HepG2 (cell line): ENCODE measurements at regions not wholly inside any gene's neighbourhood (a gene's known extent, or its start where the extent isn't known, plus 50 kb on each side); places are given as distances from the start of the nearest gene placed in this dataset.

Experiments used
- ATAC-seq: fragments of 200-7000 bp; cut with Tn5 transposase; 3 replicates; pipeline ENCODE4 v1.9.1; 2020; ENCODE audit warnings: mild to moderate bottlenecking, moderate library complexity
- BruUV-seq: library from RNA; stranded (reverse); fragments of 400-500 nt; replicated peaks from 2 replicates; lab custom pipeline; 2021; lab: Mats Ljungman, UMichigan
- CTCF ChIA-PET: fragments of 300-600 bp; formaldehyde crosslinking; extraction: SDS; loops from one replicate; lab custom pipeline; 2021; ENCODE audit warnings: low total read pairs, inconsistent platforms, low intra/inter-chr PET ratio; lab: Yijun Ruan, JAX
- POLR2A ChIA-PET: fragments of 350-600 bp; sonication (Branson Sonifier 250); formaldehyde crosslinking; loops from one replicate; lab custom pipeline; 2020; ENCODE audit warnings: antibody characterized with exemption, inconsistent platforms; lab: Yijun Ruan, JAX
- DNase-seq: peaks from one replicate; pipeline ENCODE4 v3.0.0-alpha.2; 2015; ENCODE audit warnings: low spot score
- FAIRE-seq: peaks from 3 replicates; lab custom pipeline; 2011; peaks lifted over from hg19 to GRCh38; lab: Jason Lieb, UNC
- H2AFZ ChIP-seq: one replicate; pipeline ENCODE4 v1.6.1; 2011; ENCODE audit warnings: low read length, inconsistent platforms
- H3K27ac ChIP-seq: fragments of 300-600 bp; 3 replicates; pipeline ENCODE4 v1.8.0; 2011; ENCODE audit warnings: mixed run types, mild to moderate bottlenecking, mixed read lengths, low read length, inconsistent platforms; ENCODE audit not compliant: insufficient read depth; ENCODE audit errors: extremely low read length
- H3K27me3 ChIP-seq, 2 experiments: fragments of 200-600 bp in 1 of 2; 2 replicates in 1 of 2; 3 replicates in 1 of 2; pipeline versions ENCODE4 v1.6.0 to v1.8.0; 2011; ENCODE audit warnings: low read length in 2 of 2, mild to moderate bottlenecking in 2 of 2, moderate library complexity in 2 of 2, inconsistent platforms in 1 of 2; ENCODE audit not compliant: insufficient read depth in 2 of 2, control insufficient read depth in 1 of 2
- H3K36me3 ChIP-seq, 2 experiments: fragments of 200-600 bp in 1 of 2; replicated peaks in 1 of 2; 2 replicates in 1 of 2; 3 replicates in 1 of 2; pipeline versions ENCODE4 v1.5.1 to v1.8.0; 2011; ENCODE audit warnings: low read length in 2 of 2, inconsistent platforms in 1 of 2; ENCODE audit not compliant: insufficient read depth in 2 of 2, control insufficient read depth in 1 of 2
- H3K4me1 ChIP-seq: 2 replicates; pipeline ENCODE4 v1.5.1; 2012; ENCODE audit warnings: low read length, inconsistent platforms; ENCODE audit not compliant: insufficient read depth
- H3K4me2 ChIP-seq: 2 replicates; pipeline ENCODE4 v1.6.0; 2011; ENCODE audit warnings: low read depth, low read length, inconsistent platforms
- H3K4me3 ChIP-seq, 3 experiments: fragments of 200-600 bp in 1 of 3; sonication (generic), shearing (Covaris generic) in 1 of 3; replicated peaks in 1 of 3; 2 replicates each; pipeline ENCODE4 v1.5.1; 2011 to 2016; ENCODE audit warnings: low read length in 3 of 3, inconsistent platforms in 2 of 3, low read depth in 2 of 3, mild to moderate bottlenecking in 2 of 3, control low read depth in 1 of 3, mixed read lengths in 1 of 3; ENCODE audit not compliant: insufficient read depth in 1 of 3
- H3K79me2 ChIP-seq: one replicate; pipeline ENCODE4 v1.6.1; 2011; ENCODE audit warnings: low read length, inconsistent platforms; ENCODE audit not compliant: insufficient read depth
- H3K9ac ChIP-seq: 2 replicates; pipeline ENCODE4 v1.6.0; 2011; ENCODE audit warnings: mild to moderate bottlenecking, low read depth, low read length, inconsistent platforms; ENCODE audit not compliant: insufficient read depth
- H3K9me3 ChIP-seq: 2 replicates; pipeline ENCODE4 v1.5.1; 2012; ENCODE audit warnings: mild to moderate bottlenecking, low read length
- H4K20me1 ChIP-seq: 2 replicates; pipeline ENCODE4 v1.6.0; 2011; ENCODE audit warnings: inconsistent platforms, mild to moderate bottlenecking, low read length, moderate library complexity; ENCODE audit not compliant: insufficient read depth
- CREB1 ChIP-seq, 2 experiments: fragments of 450-650 bp in 1 of 2; IDR thresholded peaks; 2 replicates each; pipeline ENCODE4 v1.6.1; 2016 to 2017; ENCODE audit warnings: control low read depth in 1 of 2, mild to moderate bottlenecking in 1 of 2, missing compliant biosample characterization in 1 of 2, missing genetic modification characterization in 1 of 2
- DPF2 ChIP-seq: sonication (generic); formaldehyde crosslinking; IDR thresholded peaks from 2 replicates; pipeline ENCODE4 v1.4.0; 2020; ENCODE audit warnings: mild to moderate bottlenecking, low read depth, missing genetic modification reagents, borderline replicate concordance
- FOXP1 ChIP-seq, 2 experiments: fragments of 450-650 bp in 1 of 2; IDR thresholded peaks; 2 replicates each; pipeline ENCODE4 v1.6.1; 2017 to 2018; ENCODE audit warnings: antibody characterized with exemption in 1 of 2
- MLX ChIP-seq: IDR thresholded peaks from 2 replicates; pipeline ENCODE4 v1.6.1; 2016
- NPAS2 ChIP-seq: sonication (generic); formaldehyde crosslinking; IDR thresholded peaks from 2 replicates; pipeline ENCODE4 v1.8.0; 2022; ENCODE audit warnings: mild to moderate bottlenecking, missing genetic modification reagents, borderline replicate concordance
- RAD51 ChIP-seq: fragments of 450-650 bp; IDR thresholded peaks from 2 replicates; pipeline ENCODE4 v1.6.1; 2016; ENCODE audit warnings: borderline replicate concordance
- SCMH1 ChIP-seq: sonication (generic); formaldehyde crosslinking; IDR thresholded peaks from 2 replicates; pipeline ENCODE4 v1.9.0; 2021; ENCODE audit warnings: missing genetic modification reagents, mild to moderate bottlenecking, borderline replicate concordance
- ZNF230 ChIP-seq: sonication (generic); formaldehyde crosslinking; IDR thresholded peaks from 2 replicates; pipeline ENCODE4 v1.4.0; 2020; ENCODE audit warnings: mild to moderate bottlenecking, missing genetic modification reagents
- ZNF512B ChIP-seq: sonication (generic); formaldehyde crosslinking; IDR thresholded peaks from 2 replicates; pipeline ENCODE4 v1.5.1; 2020; ENCODE audit warnings: missing genetic modification reagents, mild to moderate bottlenecking, borderline replicate concordance
- ZNF598 ChIP-seq: sonication (generic); formaldehyde crosslinking; IDR thresholded peaks from 2 replicates; pipeline ENCODE4 v1.5.1; 2020; ENCODE audit warnings: mild to moderate bottlenecking, missing genetic modification reagents, borderline replicate concordance
- ZNF703 ChIP-seq: sonication (generic); formaldehyde crosslinking; IDR thresholded peaks from 2 replicates; pipeline ENCODE4 v1.5.1; 2020; ENCODE audit warnings: missing genetic modification reagents, mild to moderate bottlenecking, moderate library complexity, borderline replicate concordance
- ZNF850 ChIP-seq: sonication (generic); formaldehyde crosslinking; conservative IDR thresholded peaks from 2 replicates; pipeline ENCODE4 v1.9.0; 2021; ENCODE audit warnings: mild to moderate bottlenecking, missing genetic modification reagents
- WGBS: methylation state at CpG from one replicate; pipeline ENCODE4 v1.1.6; 2017; ENCODE audit warnings: low lambda C conversion rate; 5-methylcytosine and 5-hydroxymethylcytosine counted together
- in situ Hi-C: cut with HindIII; loops from 2 replicates; pipeline ENCODE4 v1.10.0; 2017; ENCODE audit warnings: low pct_unique_long_range_greater_than_20kb; ENCODE audit not compliant: extremely low pct_ligation_motif_present
- intact Hi-C: fragments of 100-400 bp; cut with micrococcal nuclease; formaldehyde crosslinking; loops from one replicate; pipeline ENCODE4 v1.10.0; 2022; ENCODE audit not compliant: unreplicated experiment

- H3K9ac ChIP-seq, result no peak overlapping the region
- H3K9me3 ChIP-seq, result no peaks in the 10 kb centered on the region
- no peaks in the 10 kb centered on the region for H3K36me3 ChIP-seq
- peaks cover 18% of the 10 kb centered on the region for H3K4me1 ChIP-seq
- in situ Hi-C loops, result no loop called here
- POLR2A ChIA-PET, result no interaction called here
- peaks cover 5 to 43% of the 10 kb centered on the region in 2 experiments for H3K27me3 ChIP-seq
- H3K27ac ChIP-seq, result no peak overlapping the region
- BruUV-seq, result no TSS peak
- WGBS, result 14% methylated on average over 3 of the region's 6 CpGs
- intact Hi-C loops, result no loop called here
- no peak for TF ChIP-seq ZNF598 (CRISPR knock-in tag)
- no peak for TF ChIP-seq ZNF850 (CRISPR knock-in tag)
- no peak for TF ChIP-seq ZNF512B (CRISPR knock-in tag)
- no peak for TF ChIP-seq ZNF230 (CRISPR knock-in tag)
- no peak for TF ChIP-seq DPF2
- TF ChIP-seq, all 625 proteins: peak for 0
- Histone ChIP-seq H3K4me2 (no peak overlapping the region), H3K4me3 (no peak overlapping the region), H2AFZ (no peak overlapping the region), H4K20me1 (no peaks in the 10 kb centered on the region), H3K79me2 (no peaks in the 10 kb centered on the region)
- DNase-seq (no peak), ATAC-seq (no peak), FAIRE-seq (no peak)
- CTCF ChIA-PET, result no interaction called here
Measured at GRCh38 chr1:10852486-10852885, 56.0 kb upstream of the CASZ1 start.

GRCh38 chr1:10852998-10853520 lies 56.6 kb upstream of the CASZ1 start:
- H3K9ac ChIP-seq, result no peak overlapping the region
- in situ Hi-C loops, result no loop called here
- no peaks in the 10 kb centered on the region for H4K20me1 ChIP-seq

More at GRCh38 chr1:10852998-10853520, 56.6 kb upstream of the CASZ1 start:
- FAIRE-seq (no peak), ATAC-seq (no peak), DNase-seq (no peak)
- H3K36me3 ChIP-seq, result no peaks in the 10 kb centered on the region
- ChIA-PET CTCF (no interaction called here), POLR2A (no interaction called here)
- no peak overlapping the region for H3K4me3 ChIP-seq
- TF ChIP-seq MLX (no peak), FOXP1 (IDR thresholded peaks at IDR 0.05) (0 out of 2 replicates have a peak, but pooled peaks have one; percentile 13), FOXP1 (CRISPR knock-in tag; IDR thresholded peaks at IDR 0.05) (no peak), ZNF703 (no peak), CREB1 (IDR thresholded peaks at IDR 0.05) (peak; percentile 70), CREB1 (CRISPR knock-in tag; IDR thresholded peaks at IDR 0.05) (no peak), SCMH1 (CRISPR knock-in tag) (no peak), NPAS2 (CRISPR knock-in tag) (no peak), RAD51 (0 out of 2 replicates have a peak, but pooled peaks have one; percentile 4)
- H3K4me2 ChIP-seq, result no peak overlapping the region
- peaks cover 5 to 47% of the 10 kb centered on the region in 2 experiments for H3K27me3 ChIP-seq
- no peak overlapping the region for H3K27ac ChIP-seq
- no peaks in the 10 kb centered on the region for H3K9me3 ChIP-seq
- WGBS, result 36% methylated on average over 6 of the region's 6 CpGs
- H3K79me2 ChIP-seq, result no peaks in the 10 kb centered on the region
- H2AFZ ChIP-seq, result no peak overlapping the region
- peaks cover 12% of the 10 kb centered on the region for H3K4me1 ChIP-seq
- no TSS peak for BruUV-seq
- intact Hi-C loops, result no loop called here
